ENCODE measurements at regions not wholly inside any gene's neighbourhood (a gene's known extent, or its start where the extent isn't known, plus 50 kb on each side); places are given as distances from the start of the nearest gene placed in this dataset.
A peak's percentile ranks its signal among the peaks of the same experiment; 100 is the strongest.

GRCh38 chr7:130936202-130936931 lies 202.4 kb upstream of the KLF14 start:
- no peak for DNase-seq (ENCODE audit: low read depth)
- TF ChIP-seq, protein P1, sequence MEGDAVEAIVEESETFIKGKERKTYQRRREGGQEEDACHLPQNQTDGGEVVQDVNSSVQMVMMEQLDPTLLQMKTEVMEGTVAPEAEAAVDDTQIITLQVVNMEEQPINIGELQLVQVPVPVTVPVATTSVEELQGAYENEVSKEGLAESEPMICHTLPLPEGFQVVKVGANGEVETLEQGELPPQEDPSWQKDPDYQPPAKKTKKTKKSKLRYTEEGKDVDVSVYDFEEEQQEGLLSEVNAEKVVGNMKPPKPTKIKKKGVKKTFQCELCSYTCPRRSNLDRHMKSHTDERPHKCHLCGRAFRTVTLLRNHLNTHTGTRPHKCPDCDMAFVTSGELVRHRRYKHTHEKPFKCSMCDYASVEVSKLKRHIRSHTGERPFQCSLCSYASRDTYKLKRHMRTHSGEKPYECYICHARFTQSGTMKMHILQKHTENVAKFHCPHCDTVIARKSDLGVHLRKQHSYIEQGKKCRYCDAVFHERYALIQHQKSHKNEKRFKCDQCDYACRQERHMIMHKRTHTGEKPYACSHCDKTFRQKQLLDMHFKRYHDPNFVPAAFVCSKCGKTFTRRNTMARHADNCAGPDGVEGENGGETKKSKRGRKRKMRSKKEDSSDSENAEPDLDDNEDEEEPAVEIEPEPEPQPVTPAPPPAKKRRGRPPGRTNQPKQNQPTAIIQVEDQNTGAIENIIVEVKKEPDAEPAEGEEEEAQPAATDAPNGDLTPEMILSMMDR (IDR thresholded peaks at IDR 0.05; ENCODE audit: low read length, missing control alignments) = no peak
- no peak overlapping the region for H3K4me3 ChIP-seq (replicated peaks; ENCODE audit: low read depth, low read length)

DNA sequence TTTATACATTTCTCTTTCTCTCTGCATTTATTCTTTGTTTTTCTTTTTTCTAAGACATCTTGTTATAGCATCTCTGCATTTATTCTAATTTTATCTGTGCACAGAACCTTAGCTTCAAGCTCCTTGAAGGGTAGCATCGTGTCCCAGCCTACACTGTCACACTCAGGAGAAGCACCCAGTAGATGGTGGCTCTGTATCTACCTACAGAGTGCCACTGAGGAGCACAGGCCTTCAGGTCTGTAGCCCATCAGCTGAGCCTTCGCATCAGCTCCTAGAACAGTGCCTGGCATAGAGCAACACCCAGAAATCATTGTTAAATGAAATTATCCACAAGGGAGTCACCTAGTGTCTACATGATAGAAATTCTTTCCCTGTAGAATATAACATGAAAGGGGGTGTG lies 203.0 kb upstream of the KLF14 start:
- TF ChIP-seq, protein P1 (IDR thresholded peaks at IDR 0.05; ENCODE audit: low read length, missing control alignments) = no peak
- no peak for DNase-seq (ENCODE audit: low read depth)
- no peak overlapping the region for H3K4me3 ChIP-seq (replicated peaks; ENCODE audit: low read depth, low read length)

GRCh38 chr7:130937830-130938229 lies 203.8 kb upstream of the KLF14 start:
- no peak overlapping the region for H3K4me3 ChIP-seq (replicated peaks; ENCODE audit: low read depth, low read length)
- no peak for DNase-seq (ENCODE audit: low read depth)

DNA sequence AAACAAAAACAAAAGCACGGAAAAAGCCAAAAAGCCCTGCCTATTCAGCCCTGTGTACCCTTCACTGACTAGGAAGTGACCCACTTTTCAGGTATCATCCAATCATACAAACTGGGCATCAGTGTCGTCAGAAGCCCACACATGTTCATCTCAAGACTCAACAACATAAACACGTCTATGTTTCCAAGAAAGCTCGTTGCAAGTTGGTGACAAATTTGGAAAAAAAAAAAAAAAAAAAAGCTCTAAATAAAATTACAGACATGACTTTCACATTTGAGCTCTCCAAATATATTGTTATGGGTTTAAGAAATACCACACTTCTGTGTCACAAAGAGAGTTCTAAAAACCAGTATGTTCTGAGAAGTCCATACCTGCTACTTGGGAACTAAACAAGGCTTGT lies 204.7 kb upstream of the KLF14 start:
- TF ChIP-seq, protein P1 (IDR thresholded peaks at IDR 0.05; ENCODE audit: low read length, missing control alignments) = no peak
- no peak for DNase-seq (ENCODE audit: low read depth)
- no peak overlapping the region for H3K4me3 ChIP-seq (replicated peaks; ENCODE audit: low read depth, low read length)

More at GRCh38 chr7:130937830-130938229, 203.8 kb upstream of the KLF14 start:
- TF ChIP-seq, protein P1 (IDR thresholded peaks at IDR 0.05; ENCODE audit: low read length, missing control alignments) = no peak

GRCh38 chr7:130939321-130940095 lies 205.5 kb upstream of the KLF14 start:
- TF ChIP-seq, protein P1 (IDR thresholded peaks at IDR 0.05; ENCODE audit: low read length, missing control alignments) = no peak
- H3K4me3 ChIP-seq (replicated peaks; ENCODE audit: low read depth, low read length) = peak overlapping the region; percentile 18
- no peak for DNase-seq (ENCODE audit: low read depth)

DNA sequence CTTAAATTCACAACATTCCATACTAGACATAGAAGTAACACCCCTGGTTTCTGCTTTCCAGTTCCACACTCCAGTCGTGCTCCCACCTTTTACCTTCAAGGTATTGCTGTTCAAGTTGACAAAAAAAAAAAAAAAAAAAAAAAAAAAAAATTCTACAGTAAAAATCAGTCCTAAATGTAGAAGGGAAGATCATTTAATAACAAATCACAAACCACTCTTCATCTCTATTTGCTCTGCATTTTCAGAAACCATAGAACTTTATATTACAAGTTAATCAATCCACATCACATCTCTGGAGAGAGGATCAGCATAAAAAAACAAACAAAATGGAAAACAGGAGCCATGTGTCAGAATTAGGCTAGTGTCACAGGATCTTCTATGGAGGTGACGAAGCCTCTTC lies 206.3 kb upstream of the KLF14 start:
- H3K4me3 ChIP-seq (replicated peaks; ENCODE audit: low read depth, low read length) = peak overlapping the region; percentile 50
- no peak for DNase-seq (ENCODE audit: low read depth)
- TF ChIP-seq, protein P1 (IDR thresholded peaks at IDR 0.05; ENCODE audit: low read length, missing control alignments) = no peak

All from fibroblast of pulmonary artery (primary cell).